ENCODE measurements at regions not wholly inside any gene's neighbourhood (a gene's known extent, or its start where the extent isn't known, plus 50 kb on each side); places are given as distances from the start of the nearest gene placed in this dataset.
"Not testable (repeated sequence)": the region's sequence is repeated elsewhere in the genome, so short reads cannot be mapped to it uniquely, and the experiment has no call there.

GRCh38 chr7:82566752-82567151 is 123.2 kb upstream of the CACNA2D1 start:
- DNase-seq (ENCODE audit: low spot score), result no peak

- DNase-seq (ENCODE audit: low spot score), result no peak
Observed at GRCh38 chr7:82562716-82563404, 119.3 kb upstream of the CACNA2D1 start.

- no peak for DNase-seq (ENCODE audit: low spot score)
Observed at GRCh38 chr7:82559193-82559805, 115.7 kb upstream of the CACNA2D1 start.

- no peak for DNase-seq (ENCODE audit: low spot score)
Observed at GRCh38 chr7:82549616-82550285, 106.2 kb upstream of the CACNA2D1 start.

GRCh38 chr7:82548141-82548688 is 104.6 kb upstream of the CACNA2D1 start:
- no peak for DNase-seq (ENCODE audit: low spot score)

GRCh38 chr7:82542665-82543064 is 99.1 kb upstream of the CACNA2D1 start:
- DNase-seq (ENCODE audit: low spot score), result no peak

- DNase-seq (ENCODE audit: low spot score), result no peak
Observed at GRCh38 chr7:82539969-82540368, 96.4 kb upstream of the CACNA2D1 start.

- no peak for DNase-seq (ENCODE audit: low spot score)
Observed at GRCh38 chr7:82534684-82535083, 91.1 kb upstream of the CACNA2D1 start.

GRCh38 chr7:82530361-82530760 is 86.8 kb upstream of the CACNA2D1 start:
- no peak for DNase-seq (ENCODE audit: low spot score)

- no peak for DNase-seq (ENCODE audit: low spot score)
Observed at GRCh38 chr7:82528577-82529310, 85.2 kb upstream of the CACNA2D1 start.

GRCh38 chr7:82527851-82528250 is 84.3 kb upstream of the CACNA2D1 start:
- no peak for DNase-seq (ENCODE audit: low spot score)

- DNase-seq (ENCODE audit: low spot score), result no peak
Observed at GRCh38 chr7:82521906-82522445, 78.4 kb upstream of the CACNA2D1 start.

- DNase-seq (ENCODE audit: low spot score), result no peak
Observed at GRCh38 chr7:82517050-82517449, 73.5 kb upstream of the CACNA2D1 start.

- no peak for DNase-seq (ENCODE audit: low spot score)
Observed at GRCh38 chr7:82511542-82511941, 68.0 kb upstream of the CACNA2D1 start.

GRCh38 chr7:82507976-82508677 is 64.5 kb upstream of the CACNA2D1 start:
- DNase-seq (ENCODE audit: low spot score), result no peak

- no peak for DNase-seq (ENCODE audit: low spot score)
Observed at GRCh38 chr7:82507365-82507975, 63.9 kb upstream of the CACNA2D1 start.

GRCh38 chr7:82506702-82507101 is 63.1 kb upstream of the CACNA2D1 start:
- no peak for DNase-seq (ENCODE audit: low spot score)

GRCh38 chr7:82506208-82506607 is 62.6 kb upstream of the CACNA2D1 start:
- DNase-seq (ENCODE audit: low spot score), result no peak

GRCh38 chr7:82501346-82501745 is 57.8 kb upstream of the CACNA2D1 start:
- DNase-seq (ENCODE audit: low spot score), result no peak

- DNase-seq (ENCODE audit: low spot score), result not testable (repeated sequence)
Observed at GRCh38 chr7:82499546-82499945, 56.0 kb upstream of the CACNA2D1 start.

- DNase-seq (ENCODE audit: low spot score), result no peak
Observed at GRCh38 chr7:82494420-82494819, 50.8 kb upstream of the CACNA2D1 start.

All from kidney capillary endothelial cell (primary cell).